PC-9 (cell line): ENCODE measurements at regions not wholly inside any gene's neighbourhood (a gene's known extent, or its start where the extent isn't known, plus 50 kb on each side); places are given as distances from the start of the nearest gene placed in this dataset.

Source experiments
- CTCF ChIP-seq: fragments of 200-600 bp; sonication (generic); conservative IDR thresholded peaks from 2 replicates; pipeline ENCODE4 v1.6.1; 2017; ENCODE audit warnings: mixed run types, antibody characterized with exemption, mild to moderate bottlenecking, moderate library complexity
- EZH2 ChIP-seq: fragments of 200-600 bp; sonication (generic); IDR thresholded peaks from 2 replicates; pipeline ENCODE4 v1.8.0; 2017; ENCODE audit warnings: antibody characterized with exemption, low read depth

- TF ChIP-seq CTCF (no peak), EZH2 (no peak)
Measured at GRCh38 chr6:112785408-112785807, 438.3 kb downstream of the RFPL4B start.
